ENCODE measurements at regions not wholly inside any gene's neighbourhood (a gene's known extent, or its start where the extent isn't known, plus 50 kb on each side); places are given as distances from the start of the nearest gene placed in this dataset.

GRCh38 chr2:53504507-53504906 lies 263.1 kb upstream of the CHAC2 start:
- TF ChIP-seq CTCF (IDR thresholded peaks at IDR 0.05; ENCODE audit: low read depth, low read length, poor library complexity, severe bottlenecking) (no peak), EZH2phosphoT487 (IDR thresholded peaks at IDR 0.05; ENCODE audit: borderline replicate concordance, low read length) (no peak)

Measured in DOHH2 (cell line).